Fibroblast of villous mesenchyme (primary cell): ENCODE measurements at regions not wholly inside any gene's neighbourhood (a gene's known extent, or its start where the extent isn't known, plus 50 kb on each side); places are given as distances from the start of the nearest gene placed in this dataset.

Source experiments
- DNase-seq: peaks from one replicate; pipeline ENCODE4 v3.0.0-alpha.2; 2010; ENCODE audit warnings: low read depth
- H3K4me3 ChIP-seq: 2 replicates; pipeline ENCODE4 v1.5.1; 2011; ENCODE audit warnings: low read depth, mild to moderate bottlenecking, low read length
- CTCF ChIP-seq: IDR thresholded peaks from 2 replicates; pipeline ENCODE4 v1.5.1; 2012; ENCODE audit warnings: low read depth, mild to moderate bottlenecking, low read length; ENCODE audit not compliant: insufficient read depth

- TF ChIP-seq CTCF = no peak
- no peak overlapping the region for H3K4me3 ChIP-seq
- DNase-seq = no peak
Observed at GRCh38 chr2:48856657-48857056, 101.1 kb upstream of the LHCGR start.

GRCh38 chr2:48856144-48856543 is 100.6 kb upstream of the LHCGR start:
- no peak for TF ChIP-seq CTCF
- DNase-seq = no peak
- no peak overlapping the region for H3K4me3 ChIP-seq

- no peak overlapping the region for H3K4me3 ChIP-seq
- peak; percentile 36 for DNase-seq
Observed at GRCh38 chr2:48855142-48855541, 99.6 kb upstream of the LHCGR start.

GRCh38 chr2:48854681-48855080 is 99.2 kb upstream of the LHCGR start:
- TF ChIP-seq CTCF = no peak
- DNase-seq = no peak
- no peak overlapping the region for H3K4me3 ChIP-seq

More at GRCh38 chr2:48855142-48855541, 99.6 kb upstream of the LHCGR start:
- TF ChIP-seq CTCF = no peak

GRCh38 chr2:48852938-48853337 is 97.4 kb upstream of the LHCGR start:
- H3K4me3 ChIP-seq = no peak overlapping the region
- no peak for TF ChIP-seq CTCF
- peak; percentile 51 for DNase-seq

- DNase-seq = no peak
- no peak for TF ChIP-seq CTCF
- H3K4me3 ChIP-seq = no peak overlapping the region
Observed at GRCh38 chr2:48851161-48851560, 95.6 kb upstream of the LHCGR start.

- no peak overlapping the region for H3K4me3 ChIP-seq
- peak; percentile 12 for DNase-seq
- TF ChIP-seq CTCF = no peak
Observed at GRCh38 chr2:48849770-48850169, 94.2 kb upstream of the LHCGR start.
